GM21423 (cell line): ENCODE measurements at regions not wholly inside any gene's neighbourhood (a gene's known extent, or its start where the extent isn't known, plus 50 kb on each side); places are given as distances from the start of the nearest gene placed in this dataset.

ENCODE experiments used
- ATAC-seq: cut with Tn5 transposase; IDR thresholded peaks from one replicate; pipeline ENCODE4 v1.9.1; 2021; ENCODE audit warnings: mild to moderate bottlenecking, moderate library complexity; ENCODE audit not compliant: unreplicated experiment

GRCh38 chr1:220366269-220366668, 94.0 kb upstream of the RAB3GAP2 start:
- ATAC-seq = no peak

GRCh38 chr1:220363196-220363837, 91.1 kb upstream of the RAB3GAP2 start:
- no peak for ATAC-seq

GRCh38 chr1:220356981-220357850, 85.0 kb upstream of the RAB3GAP2 start:
- no peak for ATAC-seq

- ATAC-seq = no peak
These were observed 81.2 kb upstream of the RAB3GAP2 start for GRCh38 chr1:220353229-220354012.

- ATAC-seq = no peak
These were observed 76.0 kb upstream of the RAB3GAP2 start for GRCh38 chr1:220348211-220348610.

GRCh38 chr1:220347654-220348175, 75.5 kb upstream of the RAB3GAP2 start:
- ATAC-seq = no peak

GRCh38 chr1:220344745-220345144, 72.5 kb upstream of the RAB3GAP2 start:
- peak; percentile 61 for ATAC-seq

- no peak for ATAC-seq
These were observed 70.6 kb upstream of the RAB3GAP2 start for GRCh38 chr1:220342853-220343252.

- no peak for ATAC-seq
These were observed 68.9 kb upstream of the RAB3GAP2 start for GRCh38 chr1:220341126-220341525.

- ATAC-seq = no peak
These were observed 67.3 kb upstream of the RAB3GAP2 start for GRCh38 chr1:220339581-220339980.

- ATAC-seq = no peak
These were observed 66.5 kb upstream of the RAB3GAP2 start for GRCh38 chr1:220338759-220339158.

- ATAC-seq = no peak
These were observed 64.3 kb upstream of the RAB3GAP2 start for GRCh38 chr1:220336391-220337031.

GRCh38 chr1:220335668-220336067, 63.4 kb upstream of the RAB3GAP2 start:
- no peak for ATAC-seq

GRCh38 chr1:220331318-220331717, 59.1 kb upstream of the RAB3GAP2 start:
- no peak for ATAC-seq

- no peak for ATAC-seq
These were observed 58.0 kb upstream of the RAB3GAP2 start for GRCh38 chr1:220330265-220330664.

GRCh38 chr1:220327106-220327505, 54.9 kb upstream of the RAB3GAP2 start:
- ATAC-seq = no peak

GRCh38 chr1:220326578-220326977, 54.3 kb upstream of the RAB3GAP2 start:
- ATAC-seq = no peak

GRCh38 chr1:220325306-220325995, 53.2 kb upstream of the RAB3GAP2 start:
- no peak for ATAC-seq

GRCh38 chr1:220323717-220324116, 51.5 kb upstream of the RAB3GAP2 start:
- no peak for ATAC-seq

- ATAC-seq = no peak
These were observed 50.3 kb upstream of the RAB3GAP2 start for GRCh38 chr1:220322570-220322969.
